ENCODE measurements at regions not wholly inside any gene's neighbourhood (a gene's known extent, or its start where the extent isn't known, plus 50 kb on each side); places are given as distances from the start of the nearest gene placed in this dataset.

GRCh38 chr3:70631716-70632307 lies 319.4 kb upstream of the MDFIC2 start:
- POLR2A ChIA-PET: no interaction called here
- 26% methylated on average over 4 of the region's 4 CpGs for WGBS (ENCODE audit: missing lambda C conversion rate)
- TF ChIP-seq PHF8 (IDR thresholded peaks at IDR 0.05; ENCODE audit: borderline replicate concordance, low read depth): no peak
- TF ChIP-seq TP53 (CRISPR knock-in tag; IDR thresholded peaks at IDR 0.05): no peak
- H3K4me2 ChIP-seq: no peak overlapping the region
- no peaks in the 10 kb centered on the region for H3K9me3 ChIP-seq
- DNase-seq (ENCODE audit: low read depth in 1 of 2, low spot score in 1 of 2): no peak
- H3K27ac ChIP-seq: no peak overlapping the region
- no peaks in the 10 kb centered on the region for H3K4me1 ChIP-seq
- FAIRE-seq: no peak
- ATAC-seq: no peak
- no peak overlapping the region for H3K4me3 ChIP-seq
- CTCF ChIA-PET: interaction anchor here (0.6 to 0.7 kb wide), 2 partner anchors 284 to 1658 kb away, joined by 3 read pairs; no protein-coding TSS in a partner anchor

- TF ChIP-seq, protein P1, sequence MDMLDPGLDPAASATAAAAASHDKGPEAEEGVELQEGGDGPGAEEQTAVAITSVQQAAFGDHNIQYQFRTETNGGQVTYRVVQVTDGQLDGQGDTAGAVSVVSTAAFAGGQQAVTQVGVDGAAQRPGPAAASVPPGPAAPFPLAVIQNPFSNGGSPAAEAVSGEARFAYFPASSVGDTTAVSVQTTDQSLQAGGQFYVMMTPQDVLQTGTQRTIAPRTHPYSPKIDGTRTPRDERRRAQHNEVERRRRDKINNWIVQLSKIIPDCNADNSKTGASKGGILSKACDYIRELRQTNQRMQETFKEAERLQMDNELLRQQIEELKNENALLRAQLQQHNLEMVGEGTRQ (IDR thresholded peaks at IDR 0.05): no peak
- TF ChIP-seq CBX2 (IDR thresholded peaks at IDR 0.05; ENCODE audit: borderline replicate concordance, low read depth) (no peak), JUN (IDR thresholded peaks at IDR 0.05) (no peak), NPAS2 (CRISPR knock-in tag; IDR thresholded peaks at IDR 0.05; ENCODE audit: borderline replicate concordance) (no peak), HOXB13 (CRISPR knock-in tag; IDR thresholded peaks at IDR 0.05; ENCODE audit: low read depth) (no peak), KDM1A (IDR thresholded peaks at IDR 0.05; ENCODE audit: low read depth) (no peak)
- DNase-seq (ENCODE audit: low read depth in 1 of 2, low spot score in 1 of 2) (no peak), ATAC-seq (no peak), FAIRE-seq (no peak)
- WGBS (ENCODE audit: missing lambda C conversion rate): 0% methylated on average over 1 of the region's 1 CpG
- no peak overlapping the region for H3K4me2 ChIP-seq
- H3K27ac ChIP-seq: no peak overlapping the region
- no peak overlapping the region for H3K4me3 ChIP-seq
- ChIA-PET CTCF (no interaction called here), POLR2A (no interaction called here)
- H3K4me1 ChIP-seq: no peaks in the 10 kb centered on the region
- no peaks in the 10 kb centered on the region for H3K9me3 ChIP-seq
Measured at GRCh38 chr3:70621451-70621850, 309.0 kb upstream of the MDFIC2 start.

- DNase-seq (ENCODE audit: low read depth in 1 of 2, low spot score in 1 of 2) (no peak), FAIRE-seq (no peak), ATAC-seq (no peak)
- H3K4me2 ChIP-seq: no peak overlapping the region
- WGBS (ENCODE audit: missing lambda C conversion rate): 12% methylated on average over 2 of the region's 2 CpGs
- POLR2A ChIA-PET: no interaction called here
- no peak overlapping the region for H3K4me3 ChIP-seq
- H3K9me3 ChIP-seq: no peaks in the 10 kb centered on the region
- CTCF ChIA-PET: no interaction called here
- no peak overlapping the region for H3K27ac ChIP-seq
- H3K4me1 ChIP-seq: no peaks in the 10 kb centered on the region
- TF ChIP-seq, protein P1 (IDR thresholded peaks at IDR 0.05): no peak
- no peak for TF ChIP-seq SMC3 (IDR thresholded peaks at IDR 0.05)
- no peak for TF ChIP-seq TP53 (CRISPR knock-in tag; IDR thresholded peaks at IDR 0.05)
- TF ChIP-seq CBX2 (IDR thresholded peaks at IDR 0.05; ENCODE audit: borderline replicate concordance, low read depth): no peak
- no peak for TF ChIP-seq MYC (IDR thresholded peaks at IDR 0.05; ENCODE audit: borderline replicate concordance, low read length)
- no peak for TF ChIP-seq SREBF2 (IDR thresholded peaks at IDR 0.05)
- TF ChIP-seq RFX5 (IDR thresholded peaks at IDR 0.05): no peak
- no peak for TF ChIP-seq ZNF302 (CRISPR knock-in tag; IDR thresholded peaks at IDR 0.05)
- TF ChIP-seq RARB (CRISPR knock-in tag; IDR thresholded peaks at IDR 0.05): no peak
- TF ChIP-seq POLR2AphosphoS2 (conservative IDR thresholded peaks at IDR 0.05; ENCODE audit: low read length): no peak
- no peak for TF ChIP-seq HOXB5 (CRISPR knock-in tag; IDR thresholded peaks at IDR 0.05)
Measured at GRCh38 chr3:70620956-70621355, 308.5 kb upstream of the MDFIC2 start.

GRCh38 chr3:70620367-70620766 lies 307.9 kb upstream of the MDFIC2 start:
- DNase-seq (ENCODE audit: low read depth in 1 of 2, low spot score in 1 of 2) (no peak), FAIRE-seq (no peak), ATAC-seq (no peak)
- no peak overlapping the region for H3K4me3 ChIP-seq
- POLR2A ChIA-PET: no interaction called here
- CTCF ChIA-PET: no interaction called here
- H3K4me2 ChIP-seq: no peak overlapping the region
- no peaks in the 10 kb centered on the region for H3K4me1 ChIP-seq
- no peaks in the 10 kb centered on the region for H3K9me3 ChIP-seq
- 2% methylated on average over 2 of the region's 2 CpGs for WGBS (ENCODE audit: missing lambda C conversion rate)
- H3K27ac ChIP-seq: no peak overlapping the region
- no peak for TF ChIP-seq EHF (CRISPR knock-in tag; IDR thresholded peaks at IDR 0.05)
- TF ChIP-seq ZSCAN20 (CRISPR knock-in tag; IDR thresholded peaks at IDR 0.05): no peak
- no peak for TF ChIP-seq ZFP36 (IDR thresholded peaks at IDR 0.05; ENCODE audit: borderline replicate concordance, partially characterized antibody)
- TF ChIP-seq RNF2 (IDR thresholded peaks at IDR 0.05; ENCODE audit: borderline replicate concordance, low read depth): no peak
- no peak for TF ChIP-seq FOSB (CRISPR knock-in tag; IDR thresholded peaks at IDR 0.05)
- TF ChIP-seq, protein P2, sequence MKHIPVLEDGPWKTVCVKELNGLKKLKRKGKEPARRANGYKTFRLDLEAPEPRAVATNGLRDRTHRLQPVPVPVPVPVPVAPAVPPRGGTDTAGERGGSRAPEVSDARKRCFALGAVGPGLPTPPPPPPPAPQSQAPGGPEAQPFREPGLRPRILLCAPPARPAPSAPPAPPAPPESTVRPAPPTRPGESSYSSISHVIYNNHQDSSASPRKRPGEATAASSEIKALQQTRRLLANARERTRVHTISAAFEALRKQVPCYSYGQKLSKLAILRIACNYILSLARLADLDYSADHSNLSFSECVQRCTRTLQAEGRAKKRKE (CRISPR knock-in tag; IDR thresholded peaks at IDR 0.05; ENCODE audit: low read depth): no peak
- no peak for TF ChIP-seq RAD21 (conservative IDR thresholded peaks at IDR 0.05 in 1 of 2, IDR thresholded peaks at IDR 0.05 in 1 of 2)
- TF ChIP-seq CTCF (IDR thresholded peaks at IDR 0.05): no peak
- no peak for TF ChIP-seq TFCP2L1 (CRISPR knock-in tag; IDR thresholded peaks at IDR 0.05)
- TF ChIP-seq, protein P1 (IDR thresholded peaks at IDR 0.05): no peak
- TF ChIP-seq NPAS2 (CRISPR knock-in tag; IDR thresholded peaks at IDR 0.05; ENCODE audit: borderline replicate concordance): no peak
- no peak for TF ChIP-seq CHD4 (IDR thresholded peaks at IDR 0.05; ENCODE audit: borderline replicate concordance)

Data from A549 (cell line).